HEK293 (cell line): ENCODE measurements at regions not wholly inside any gene's neighbourhood (a gene's known extent, or its start where the extent isn't known, plus 50 kb on each side); places are given as distances from the start of the nearest gene placed in this dataset.

Experiments used
- CTCF ChIA-PET: fragments of 350-600 bp; formaldehyde crosslinking; extraction: SDS; loops from one replicate; lab custom pipeline; 2021; ENCODE audit warnings: antibody characterized with exemption; lab: Yijun Ruan, JAX
- POLR2A ChIA-PET: fragments of 300-600 bp; formaldehyde crosslinking; extraction: SDS; loops from one replicate; lab custom pipeline; 2020; ENCODE audit warnings: antibody characterized with exemption, inconsistent platforms; lab: Yijun Ruan, JAX
- H3K27ac ChIP-seq: fragments of 200-500 bp; sonication (Bioruptor generic); 2 replicates; pipeline ENCODE4 v1.5.1; 2014; ENCODE audit warnings: low read depth, low read length, control low read depth, inconsistent platforms; ENCODE audit errors: extremely low read depth
- H3K36me3 ChIP-seq, 2 experiments: fragments of 200-500 bp in 1 of 2; sonication (Bioruptor generic) in 1 of 2; 1 replicate in 1 of 2; 2 replicates in 1 of 2; pipeline ENCODE4 v1.5.1; 2014 to 2017; ENCODE audit warnings: inconsistent platforms in 2 of 2, low read length in 2 of 2; ENCODE audit not compliant: control insufficient read depth in 2 of 2, insufficient read depth in 1 of 2
- H3K4me1 ChIP-seq: fragments of 200-500 bp; sonication (Bioruptor generic); 2 replicates; pipeline ENCODE4 v1.5.1; 2014; ENCODE audit warnings: mild to moderate bottlenecking, low read length, inconsistent platforms; ENCODE audit not compliant: control insufficient read depth, insufficient read depth
- H3K4me3 ChIP-seq: 2 replicates; pipeline ENCODE4 v1.5.1; 2011; ENCODE audit warnings: low read depth, mild to moderate bottlenecking, control low read depth, low read length, moderate library complexity
- H3K9me3 ChIP-seq: fragments of 200-500 bp; sonication (Bioruptor generic); 2 replicates; pipeline ENCODE4 v1.5.1; 2014; ENCODE audit warnings: low read depth, low read length, inconsistent platforms; ENCODE audit not compliant: control insufficient read depth, insufficient read depth
- HOXA7 ChIP-seq: sonication (generic); formaldehyde crosslinking; IDR thresholded peaks from 2 replicates; pipeline ENCODE4 v1.8.1; 2022; ENCODE audit warnings: missing genetic modification reagents, borderline replicate concordance
- HOXC10 ChIP-seq: sonication (generic); formaldehyde crosslinking; IDR thresholded peaks from 2 replicates; pipeline ENCODE4 v1.8.1; 2023; ENCODE audit warnings: mild to moderate bottlenecking, missing genetic modification reagents
- SCRT2 ChIP-seq: fragments of 450-650 bp; formaldehyde crosslinking; IDR thresholded peaks from 2 replicates; pipeline ENCODE4 v1.5.1; 2016; ENCODE audit warnings: missing biosample characterization, missing genetic modification characterization
- ZFP37 ChIP-seq: fragments of 450-650 bp; formaldehyde crosslinking; IDR thresholded peaks from 2 replicates; pipeline ENCODE4 v1.5.1; 2016; ENCODE audit warnings: missing biosample characterization, missing genetic modification characterization
- ZNF157 ChIP-seq: fragments of 450-650 bp; formaldehyde crosslinking; IDR thresholded peaks from 2 replicates; pipeline ENCODE4 v1.5.1; 2016; ENCODE audit warnings: missing biosample characterization, missing genetic modification characterization
- ZNF202 ChIP-seq: fragments of 450-650 bp; formaldehyde crosslinking; IDR thresholded peaks from 2 replicates; pipeline ENCODE4 v1.5.1; 2016; ENCODE audit warnings: missing biosample characterization, missing genetic modification characterization, borderline replicate concordance
- ZNF23 ChIP-seq: fragments of 450-650 bp; formaldehyde crosslinking; IDR thresholded peaks from 2 replicates; pipeline ENCODE4 v1.5.1; 2016; ENCODE audit warnings: missing biosample characterization, missing genetic modification characterization, borderline replicate concordance
- ZNF335 ChIP-seq: fragments of 450-650 bp; formaldehyde crosslinking; conservative IDR thresholded peaks from 2 replicates; pipeline ENCODE4 v1.5.1; 2016; ENCODE audit warnings: missing biosample characterization, missing genetic modification characterization
- ZNF792 ChIP-seq: fragments of 450-650 bp; formaldehyde crosslinking; IDR thresholded peaks from 2 replicates; pipeline ENCODE4 v1.5.1; 2016; ENCODE audit warnings: missing biosample characterization, missing genetic modification characterization
- ZNF837 ChIP-seq: fragments of 450-650 bp; formaldehyde crosslinking; IDR thresholded peaks from 2 replicates; pipeline ENCODE4 v1.5.1; 2016; ENCODE audit warnings: missing biosample characterization, missing genetic modification characterization
- TF ChIP-seq, protein P1 (sequence below): fragments of 450-650 bp; formaldehyde crosslinking; IDR thresholded peaks from 2 replicates; pipeline ENCODE4 v1.5.1; 2016; ENCODE audit warnings: missing biosample characterization, missing genetic modification characterization
- TF ChIP-seq, protein P2 (sequence below): fragments of 450-650 bp; formaldehyde crosslinking; IDR thresholded peaks from 2 replicates; pipeline ENCODE4 v1.5.1; 2016; ENCODE audit warnings: missing biosample characterization, missing genetic modification characterization
- TF ChIP-seq, protein P3 (sequence below): fragments of 450-650 bp; formaldehyde crosslinking; IDR thresholded peaks from 2 replicates; pipeline ENCODE4 v1.5.1; 2016; ENCODE audit warnings: missing biosample characterization, missing genetic modification characterization, low read depth
- TF ChIP-seq, protein P4 (sequence below): fragments of 450-650 bp; formaldehyde crosslinking; IDR thresholded peaks from 2 replicates; pipeline ENCODE4 v1.5.1; 2017; ENCODE audit warnings: missing biosample characterization, missing genetic modification characterization
- TF ChIP-seq, protein P5 (sequence below): fragments of 450-650 bp; formaldehyde crosslinking; IDR thresholded peaks from 2 replicates; pipeline ENCODE4 v1.5.1; 2016; ENCODE audit warnings: missing biosample characterization, missing genetic modification characterization

DNA sequence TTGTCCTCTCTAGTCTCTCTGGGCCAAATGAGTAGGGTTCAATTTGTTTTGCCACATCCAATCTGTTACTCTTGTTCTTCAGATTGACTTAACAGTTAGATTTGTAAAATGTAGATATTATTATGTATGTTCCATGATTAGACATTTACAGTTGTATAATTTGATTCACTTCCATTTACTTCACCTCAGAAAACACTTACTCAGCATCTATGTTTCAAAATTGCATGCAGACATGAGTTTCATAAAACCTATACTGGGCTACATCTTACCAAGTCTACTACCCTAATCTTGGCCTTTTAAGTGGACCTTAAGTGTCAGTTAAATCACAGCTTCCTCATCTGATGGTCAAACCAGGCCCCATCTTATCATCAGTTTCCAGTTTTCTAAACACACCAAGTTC lies 1181.2 kb upstream of the CDH9 start (continued):
- TF ChIP-seq, protein P1, sequence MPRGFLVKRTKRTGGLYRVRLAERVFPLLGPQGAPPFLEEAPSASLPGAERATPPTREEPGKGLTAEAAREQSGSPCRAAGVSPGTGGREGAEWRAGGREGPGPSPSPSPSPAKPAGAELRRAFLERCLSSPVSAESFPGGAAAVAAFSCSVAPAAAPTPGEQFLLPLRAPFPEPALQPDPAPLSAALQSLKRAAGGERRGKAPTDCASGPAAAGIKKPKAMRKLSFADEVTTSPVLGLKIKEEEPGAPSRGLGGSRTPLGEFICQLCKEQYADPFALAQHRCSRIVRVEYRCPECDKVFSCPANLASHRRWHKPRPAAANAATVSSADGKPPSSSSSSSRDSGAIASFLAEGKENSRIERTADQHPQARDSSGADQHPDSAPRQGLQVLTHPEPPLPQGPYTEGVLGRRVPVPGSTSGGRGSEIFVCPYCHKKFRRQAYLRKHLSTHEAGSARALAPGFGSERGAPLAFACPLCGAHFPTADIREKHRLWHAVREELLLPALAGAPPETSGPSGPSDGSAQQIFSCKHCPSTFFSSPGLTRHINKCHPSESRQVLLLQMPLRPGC = no peak
- TF ChIP-seq HOXA7 (no peak), ZNF792 (tag by site-specific recombination) (no peak), HOXC10 (CRISPR knock-in tag) (no peak), ZNF202 (tag by site-specific recombination) (no peak)
- TF ChIP-seq, protein P2, sequence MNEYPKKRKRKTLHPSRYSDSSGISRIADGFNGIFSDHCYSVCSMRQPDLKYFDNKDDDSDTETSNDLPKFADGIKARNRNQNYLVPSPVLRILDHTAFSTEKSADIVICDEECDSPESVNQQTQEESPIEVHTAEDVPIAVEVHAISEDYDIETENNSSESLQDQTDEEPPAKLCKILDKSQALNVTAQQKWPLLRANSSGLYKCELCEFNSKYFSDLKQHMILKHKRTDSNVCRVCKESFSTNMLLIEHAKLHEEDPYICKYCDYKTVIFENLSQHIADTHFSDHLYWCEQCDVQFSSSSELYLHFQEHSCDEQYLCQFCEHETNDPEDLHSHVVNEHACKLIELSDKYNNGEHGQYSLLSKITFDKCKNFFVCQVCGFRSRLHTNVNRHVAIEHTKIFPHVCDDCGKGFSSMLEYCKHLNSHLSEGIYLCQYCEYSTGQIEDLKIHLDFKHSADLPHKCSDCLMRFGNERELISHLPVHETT = no peak

DNA sequence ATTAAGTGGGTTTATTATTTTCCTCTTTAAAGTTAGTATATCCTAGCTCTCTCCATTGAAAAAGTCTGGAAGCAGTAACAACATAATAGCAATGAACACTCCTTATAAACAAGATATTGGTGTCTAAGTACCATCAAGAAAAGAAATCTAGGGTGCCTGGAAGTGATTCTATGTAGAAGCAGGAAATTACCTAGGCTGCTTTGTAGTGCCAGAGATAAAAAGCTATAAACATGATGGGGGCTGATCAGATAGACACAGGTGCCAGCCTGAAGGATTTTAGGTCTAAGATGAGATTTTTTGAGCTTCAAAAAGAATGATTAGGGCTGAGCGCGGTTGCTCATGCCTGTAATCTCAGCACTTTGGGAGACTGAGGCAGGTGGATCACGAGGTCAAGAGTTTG lies 1179.3 kb upstream of the CDH9 start:
- ChIA-PET POLR2A (no interaction called here), CTCF (interaction anchor here (0.7 kb wide), 1 partner anchor 420 kb away, joined by 4 read pairs; no protein-coding TSS in a partner anchor)
- H3K36me3 ChIP-seq = no peaks in the 10 kb centered on the region
- H3K9me3 ChIP-seq = no peaks in the 10 kb centered on the region
- H3K27ac ChIP-seq = no peak overlapping the region
- no peak overlapping the region for H3K4me3 ChIP-seq
- TF ChIP-seq ZNF157 (tag by site-specific recombination) = no peak
- TF ChIP-seq, protein P3, sequence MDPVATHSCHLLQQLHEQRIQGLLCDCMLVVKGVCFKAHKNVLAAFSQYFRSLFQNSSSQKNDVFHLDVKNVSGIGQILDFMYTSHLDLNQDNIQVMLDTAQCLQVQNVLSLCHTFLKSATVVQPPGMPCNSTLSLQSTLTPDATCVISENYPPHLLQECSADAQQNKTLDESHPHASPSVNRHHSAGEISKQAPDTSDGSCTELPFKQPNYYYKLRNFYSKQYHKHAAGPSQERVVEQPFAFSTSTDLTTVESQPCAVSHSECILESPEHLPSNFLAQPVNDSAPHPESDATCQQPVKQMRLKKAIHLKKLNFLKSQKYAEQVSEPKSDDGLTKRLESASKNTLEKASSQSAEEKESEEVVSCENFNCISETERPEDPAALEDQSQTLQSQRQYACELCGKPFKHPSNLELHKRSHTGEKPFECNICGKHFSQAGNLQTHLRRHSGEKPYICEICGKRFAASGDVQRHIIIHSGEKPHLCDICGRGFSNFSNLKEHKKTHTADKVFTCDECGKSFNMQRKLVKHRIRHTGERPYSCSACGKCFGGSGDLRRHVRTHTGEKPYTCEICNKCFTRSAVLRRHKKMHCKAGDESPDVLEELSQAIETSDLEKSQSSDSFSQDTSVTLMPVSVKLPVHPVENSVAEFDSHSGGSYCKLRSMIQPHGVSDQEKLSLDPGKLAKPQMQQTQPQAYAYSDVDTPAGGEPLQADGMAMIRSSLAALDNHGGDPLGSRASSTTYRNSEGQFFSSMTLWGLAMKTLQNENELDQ (tag by site-specific recombination) = no peak
- no peak for TF ChIP-seq ZNF837 (tag by site-specific recombination)
- no peak for TF ChIP-seq SCRT2 (tag by site-specific recombination)
- TF ChIP-seq, protein P4, sequence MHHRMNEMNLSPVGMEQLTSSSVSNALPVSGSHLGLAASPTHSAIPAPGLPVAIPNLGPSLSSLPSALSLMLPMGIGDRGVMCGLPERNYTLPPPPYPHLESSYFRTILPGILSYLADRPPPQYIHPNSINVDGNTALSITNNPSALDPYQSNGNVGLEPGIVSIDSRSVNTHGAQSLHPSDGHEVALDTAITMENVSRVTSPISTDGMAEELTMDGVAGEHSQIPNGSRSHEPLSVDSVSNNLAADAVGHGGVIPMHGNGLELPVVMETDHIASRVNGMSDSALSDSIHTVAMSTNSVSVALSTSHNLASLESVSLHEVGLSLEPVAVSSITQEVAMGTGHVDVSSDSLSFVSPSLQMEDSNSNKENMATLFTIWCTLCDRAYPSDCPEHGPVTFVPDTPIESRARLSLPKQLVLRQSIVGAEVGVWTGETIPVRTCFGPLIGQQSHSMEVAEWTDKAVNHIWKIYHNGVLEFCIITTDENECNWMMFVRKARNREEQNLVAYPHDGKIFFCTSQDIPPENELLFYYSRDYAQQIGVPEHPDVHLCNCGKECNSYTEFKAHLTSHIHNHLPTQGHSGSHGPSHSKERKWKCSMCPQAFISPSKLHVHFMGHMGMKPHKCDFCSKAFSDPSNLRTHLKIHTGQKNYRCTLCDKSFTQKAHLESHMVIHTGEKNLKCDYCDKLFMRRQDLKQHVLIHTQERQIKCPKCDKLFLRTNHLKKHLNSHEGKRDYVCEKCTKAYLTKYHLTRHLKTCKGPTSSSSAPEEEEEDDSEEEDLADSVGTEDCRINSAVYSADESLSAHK = no peak
- TF ChIP-seq, protein P5, sequence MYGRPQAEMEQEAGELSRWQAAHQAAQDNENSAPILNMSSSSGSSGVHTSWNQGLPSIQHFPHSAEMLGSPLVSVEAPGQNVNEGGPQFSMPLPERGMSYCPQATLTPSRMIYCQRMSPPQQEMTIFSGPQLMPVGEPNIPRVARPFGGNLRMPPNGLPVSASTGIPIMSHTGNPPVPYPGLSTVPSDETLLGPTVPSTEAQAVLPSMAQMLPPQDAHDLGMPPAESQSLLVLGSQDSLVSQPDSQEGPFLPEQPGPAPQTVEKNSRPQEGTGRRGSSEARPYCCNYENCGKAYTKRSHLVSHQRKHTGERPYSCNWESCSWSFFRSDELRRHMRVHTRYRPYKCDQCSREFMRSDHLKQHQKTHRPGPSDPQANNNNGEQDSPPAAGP (tag by site-specific recombination) = no peak
- no peaks in the 10 kb centered on the region for H3K4me1 ChIP-seq

DNA sequence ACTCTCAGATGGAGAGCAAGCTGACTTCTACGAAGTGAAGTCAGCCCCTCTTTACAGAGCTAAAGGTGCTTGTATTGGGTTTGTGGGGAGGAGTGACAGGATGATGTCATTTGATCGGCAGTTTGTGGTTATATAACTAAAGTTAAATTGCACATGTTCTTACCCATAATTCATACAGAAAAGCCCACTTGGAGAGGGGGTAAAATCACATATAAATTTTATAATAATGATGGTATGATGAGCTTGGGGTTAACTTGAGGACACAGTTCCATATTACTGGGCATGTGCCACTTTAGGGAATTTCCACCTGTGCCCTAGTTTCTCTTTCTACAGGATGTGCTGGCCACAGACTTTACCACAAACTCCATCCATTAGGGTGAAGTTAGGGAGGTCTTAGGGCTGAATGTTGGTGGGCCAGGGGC lies 1178.6 kb upstream of the CDH9 start:
- Histone ChIP-seq H3K27ac (no peak overlapping the region), H3K4me3 (no peak overlapping the region), H3K36me3 (no peaks in the 10 kb centered on the region), H3K9me3 (no peaks in the 10 kb centered on the region), H3K4me1 (no peaks in the 10 kb centered on the region)
- no peak for TF ChIP-seq ZNF335 (tag by site-specific recombination)
- no peak for TF ChIP-seq ZFP37 (tag by site-specific recombination)
- TF ChIP-seq ZNF23 (tag by site-specific recombination) = no peak
- ChIA-PET POLR2A (no interaction called here), CTCF (interaction anchor here (1.0 kb wide), 1 partner anchor 9 kb away, joined by 3 read pairs; no protein-coding TSS in a partner anchor)
